ENCODE measurements at regions not wholly inside any gene's neighbourhood (a gene's known extent, or its start where the extent isn't known, plus 50 kb on each side); places are given as distances from the start of the nearest gene placed in this dataset.

GRCh38 chr2:103875531-103875930 is 978.4 kb upstream of the POU3F3 start:
- no peak for TF ChIP-seq FOXM1 (IDR thresholded peaks at IDR 0.05; ENCODE audit: borderline replicate concordance, low read depth)
- no peak for TF ChIP-seq TAF1 (IDR thresholded peaks at IDR 0.05; ENCODE audit: low read depth)
- TF ChIP-seq USF1 (IDR thresholded peaks at IDR 0.05): no peak
- no peak for TF ChIP-seq RAD21 (IDR thresholded peaks at IDR 0.05; ENCODE audit: low read depth)

- TF ChIP-seq FOXM1 (IDR thresholded peaks at IDR 0.05; ENCODE audit: borderline replicate concordance, low read depth): no peak
- TF ChIP-seq, protein P1, sequence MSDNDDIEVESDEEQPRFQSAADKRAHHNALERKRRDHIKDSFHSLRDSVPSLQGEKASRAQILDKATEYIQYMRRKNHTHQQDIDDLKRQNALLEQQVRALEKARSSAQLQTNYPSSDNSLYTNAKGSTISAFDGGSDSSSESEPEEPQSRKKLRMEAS (IDR thresholded peaks at IDR 0.05): no peak
- TF ChIP-seq TAF1 (IDR thresholded peaks at IDR 0.05; ENCODE audit: low read depth): no peak
- no peak for TF ChIP-seq TCF12 (IDR thresholded peaks at IDR 0.05; ENCODE audit: low read depth)
Measured at GRCh38 chr2:103876611-103877010, 977.3 kb upstream of the POU3F3 start.

GRCh38 chr2:103879101-103879500 is 974.8 kb upstream of the POU3F3 start:
- TF ChIP-seq TAF1 (IDR thresholded peaks at IDR 0.05; ENCODE audit: low read depth): no peak
- no peak for TF ChIP-seq ZBTB7A (IDR thresholded peaks at IDR 0.05; ENCODE audit: low read depth)
- TF ChIP-seq YY1 (IDR thresholded peaks at IDR 0.05; ENCODE audit: low read depth): no peak
- TF ChIP-seq TCF12 (IDR thresholded peaks at IDR 0.05; ENCODE audit: low read depth): no peak
- TF ChIP-seq REST (IDR thresholded peaks at IDR 0.05; ENCODE audit: low read depth): no peak
- no peak for TF ChIP-seq EGR1 (IDR thresholded peaks at IDR 0.05)
- TF ChIP-seq EP300 (IDR thresholded peaks at IDR 0.05; ENCODE audit: borderline replicate concordance): no peak
- no peak for TF ChIP-seq RAD21 (IDR thresholded peaks at IDR 0.05; ENCODE audit: low read depth)
- TF ChIP-seq FOXM1 (IDR thresholded peaks at IDR 0.05; ENCODE audit: borderline replicate concordance, low read depth): no peak
- no peak for TF ChIP-seq USF1 (IDR thresholded peaks at IDR 0.05)

DNA sequence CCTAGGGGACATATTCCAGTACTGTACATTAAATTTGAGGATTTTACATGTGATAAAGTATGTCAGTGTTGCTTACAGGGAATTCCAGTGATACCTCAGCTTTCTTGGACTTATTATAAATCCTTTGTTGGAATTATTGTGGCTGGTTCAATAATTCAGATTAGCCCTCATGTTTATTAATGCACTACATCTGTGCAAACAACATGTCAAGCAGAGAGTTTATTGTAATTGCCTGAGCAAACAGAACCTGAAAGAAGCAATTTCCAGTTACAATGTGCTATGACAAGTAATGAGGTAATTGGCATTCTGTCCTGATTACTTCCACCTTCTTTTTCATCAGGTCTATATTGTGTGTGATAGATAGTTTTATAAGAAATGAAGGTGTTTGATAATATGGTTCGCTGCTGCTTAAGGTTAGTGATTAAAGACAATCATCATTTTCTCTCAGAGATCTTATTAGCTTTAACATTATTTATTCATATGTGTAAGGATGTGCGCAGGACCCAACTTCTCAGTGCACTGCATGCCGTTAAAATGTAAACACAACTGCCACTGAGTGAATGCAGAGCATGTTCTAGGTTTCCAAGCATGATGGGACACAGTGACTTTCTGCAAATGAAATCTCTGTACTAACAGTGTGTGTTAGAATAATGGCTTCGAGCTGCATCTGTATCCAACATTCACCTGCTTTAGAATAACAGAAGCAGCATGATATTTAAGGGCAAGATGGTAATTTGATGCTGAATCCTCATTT is 973.7 kb upstream of the POU3F3 start:
- TF ChIP-seq RAD21 (IDR thresholded peaks at IDR 0.05; ENCODE audit: low read depth): no peak
- TF ChIP-seq EGR1 (IDR thresholded peaks at IDR 0.05): no peak
- no peak for TF ChIP-seq TAF1 (IDR thresholded peaks at IDR 0.05; ENCODE audit: low read depth)
- TF ChIP-seq CEBPB (IDR thresholded peaks at IDR 0.05): no peak
- TF ChIP-seq USF1 (IDR thresholded peaks at IDR 0.05): no peak
- no peak for TF ChIP-seq EP300 (IDR thresholded peaks at IDR 0.05; ENCODE audit: borderline replicate concordance)
- no peak for TF ChIP-seq ZBTB7A (IDR thresholded peaks at IDR 0.05; ENCODE audit: low read depth)
- no peak for TF ChIP-seq FOXM1 (IDR thresholded peaks at IDR 0.05; ENCODE audit: borderline replicate concordance, low read depth)
- no peak for TF ChIP-seq TEAD4 (IDR thresholded peaks at IDR 0.05)
- TF ChIP-seq REST (IDR thresholded peaks at IDR 0.05; ENCODE audit: low read depth): no peak
- TF ChIP-seq, protein P1 (IDR thresholded peaks at IDR 0.05): no peak
- no peak for TF ChIP-seq YY1 (IDR thresholded peaks at IDR 0.05; ENCODE audit: low read depth)
- TF ChIP-seq TCF12 (IDR thresholded peaks at IDR 0.05; ENCODE audit: low read depth): no peak
- TF ChIP-seq CREB1 (IDR thresholded peaks at IDR 0.05; ENCODE audit: low read depth): no peak
- TF ChIP-seq NFIC (IDR thresholded peaks at IDR 0.05): no peak

DNA sequence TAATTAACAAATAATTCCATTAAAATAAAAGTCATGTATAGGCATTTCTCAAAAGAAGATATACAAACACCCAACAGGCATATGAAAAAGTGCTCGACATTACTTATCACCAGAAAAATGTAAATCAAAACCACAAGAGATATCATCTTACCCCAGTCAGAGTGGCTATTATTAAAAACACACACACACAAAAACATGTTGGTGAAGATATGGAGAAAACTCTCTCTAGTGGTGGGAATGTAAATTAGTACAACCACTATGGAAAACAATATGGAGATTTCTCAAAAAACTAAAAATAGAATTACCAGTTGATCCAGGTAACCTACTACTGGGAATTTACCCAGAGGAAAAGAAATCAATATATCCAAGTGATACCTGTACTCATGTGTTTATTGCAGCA is 966.3 kb upstream of the POU3F3 start:
- TF ChIP-seq RAD21 (IDR thresholded peaks at IDR 0.05; ENCODE audit: low read depth) (0 out of 2 replicates have a peak, but pooled peaks have one; percentile 10), TAF1 (IDR thresholded peaks at IDR 0.05; ENCODE audit: low read depth) (no peak)

GRCh38 chr2:103896182-103896581 is 957.7 kb upstream of the POU3F3 start:
- TF ChIP-seq TCF12 (IDR thresholded peaks at IDR 0.05; ENCODE audit: low read depth): no peak
- TF ChIP-seq CREB1 (IDR thresholded peaks at IDR 0.05; ENCODE audit: low read depth): no peak
- TF ChIP-seq, protein P1 (IDR thresholded peaks at IDR 0.05): no peak
- no peak for TF ChIP-seq TEAD4 (IDR thresholded peaks at IDR 0.05)
- TF ChIP-seq CEBPB (IDR thresholded peaks at IDR 0.05): no peak
- TF ChIP-seq TAF1 (IDR thresholded peaks at IDR 0.05; ENCODE audit: low read depth): no peak
- TF ChIP-seq RAD21 (IDR thresholded peaks at IDR 0.05; ENCODE audit: low read depth): no peak
- TF ChIP-seq NFIC (IDR thresholded peaks at IDR 0.05): no peak
- no peak for TF ChIP-seq REST (IDR thresholded peaks at IDR 0.05; ENCODE audit: low read depth)
- TF ChIP-seq USF1 (IDR thresholded peaks at IDR 0.05): no peak
- TF ChIP-seq FOXM1 (IDR thresholded peaks at IDR 0.05; ENCODE audit: borderline replicate concordance, low read depth): no peak
- TF ChIP-seq EGR1 (IDR thresholded peaks at IDR 0.05): no peak
- TF ChIP-seq YY1 (IDR thresholded peaks at IDR 0.05; ENCODE audit: low read depth): no peak
